ENCODE measurements at regions not wholly inside any gene's neighbourhood (a gene's known extent, or its start where the extent isn't known, plus 50 kb on each side); places are given as distances from the start of the nearest gene placed in this dataset.

DNA sequence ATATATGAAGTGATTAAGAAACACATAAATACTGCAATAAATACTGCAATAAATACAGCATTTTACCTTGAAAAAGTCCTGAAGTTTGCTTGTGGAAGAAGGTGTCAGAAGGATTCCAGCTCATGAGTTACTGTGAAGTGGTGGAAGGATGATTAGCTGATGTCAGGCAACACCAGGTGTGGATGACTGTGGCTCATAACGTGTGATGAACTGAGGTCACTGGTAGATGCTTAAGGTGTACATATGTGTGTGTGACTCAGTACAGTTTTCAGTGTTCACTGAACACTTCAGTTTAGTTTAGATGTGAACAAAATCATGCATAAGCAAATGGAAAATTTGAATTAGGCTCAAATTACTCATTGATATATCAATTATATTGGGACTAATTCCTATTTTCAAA is 1045.0 kb downstream of the NTRK3 start:
- no peak for TF ChIP-seq ARNT (IDR thresholded peaks at IDR 0.05)
- no peak for TF ChIP-seq NFRKB (IDR thresholded peaks at IDR 0.05)
- TF ChIP-seq FOXA1 (IDR thresholded peaks at IDR 0.05), result no peak
- no peak for TF ChIP-seq SP1 (IDR thresholded peaks at IDR 0.05)
- TF ChIP-seq SUZ12 (IDR thresholded peaks at IDR 0.05), result no peak
- TF ChIP-seq FOXK2 (IDR thresholded peaks at IDR 0.05), result no peak
- TF ChIP-seq ZNF384 (IDR thresholded peaks at IDR 0.05), result no peak
- no peak for TF ChIP-seq TARDBP (IDR thresholded peaks at IDR 0.05)
